Ovary (tissue), 3 donors: ENCODE measurements at regions not wholly inside any gene's neighbourhood (a gene's known extent, or its start where the extent isn't known, plus 50 kb on each side); places are given as distances from the start of the nearest gene placed in this dataset.

Experiments
- EP300 ChIP-seq: sonication (generic); formaldehyde crosslinking; IDR thresholded peaks from one replicate; pipeline ENCODE4 v1.6.1; 2017; ENCODE audit warnings: antibody characterized with exemption
- POLR2A ChIP-seq: fragments of 450-650 bp; IDR thresholded peaks from one replicate; pipeline ENCODE4 v1.6.1; 2017; ENCODE audit warnings: antibody characterized with exemption, mild to moderate bottlenecking, moderate library complexity
- TF ChIP-seq, protein P1 (sequence below), 3 donors: fragments of 450-650 bp in 2 of 3; fragments of 200-600 bp in 1 of 3; IDR thresholded peaks; one replicate each; pipeline versions ENCODE4 v1.5.1 to v1.8.0; 2016 to 2022; ENCODE audit warnings: antibody characterized with exemption in 3 of 3, mild to moderate bottlenecking in 1 of 3
- donor health status: DM: no; HTN: no; CAD: no.

GRCh38 chr6:78308025-78308424 lies 559.3 kb upstream of the IRAK1BP1 start:
- TF ChIP-seq, protein P1, sequence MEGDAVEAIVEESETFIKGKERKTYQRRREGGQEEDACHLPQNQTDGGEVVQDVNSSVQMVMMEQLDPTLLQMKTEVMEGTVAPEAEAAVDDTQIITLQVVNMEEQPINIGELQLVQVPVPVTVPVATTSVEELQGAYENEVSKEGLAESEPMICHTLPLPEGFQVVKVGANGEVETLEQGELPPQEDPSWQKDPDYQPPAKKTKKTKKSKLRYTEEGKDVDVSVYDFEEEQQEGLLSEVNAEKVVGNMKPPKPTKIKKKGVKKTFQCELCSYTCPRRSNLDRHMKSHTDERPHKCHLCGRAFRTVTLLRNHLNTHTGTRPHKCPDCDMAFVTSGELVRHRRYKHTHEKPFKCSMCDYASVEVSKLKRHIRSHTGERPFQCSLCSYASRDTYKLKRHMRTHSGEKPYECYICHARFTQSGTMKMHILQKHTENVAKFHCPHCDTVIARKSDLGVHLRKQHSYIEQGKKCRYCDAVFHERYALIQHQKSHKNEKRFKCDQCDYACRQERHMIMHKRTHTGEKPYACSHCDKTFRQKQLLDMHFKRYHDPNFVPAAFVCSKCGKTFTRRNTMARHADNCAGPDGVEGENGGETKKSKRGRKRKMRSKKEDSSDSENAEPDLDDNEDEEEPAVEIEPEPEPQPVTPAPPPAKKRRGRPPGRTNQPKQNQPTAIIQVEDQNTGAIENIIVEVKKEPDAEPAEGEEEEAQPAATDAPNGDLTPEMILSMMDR (IDR thresholded peaks at IDR 0.05) = no peak
- TF ChIP-seq EP300 (no peak), POLR2A (no peak)
